HUDEP-2 (cell line): ENCODE measurements at regions not wholly inside any gene's neighbourhood (a gene's known extent, or its start where the extent isn't known, plus 50 kb on each side); places are given as distances from the start of the nearest gene placed in this dataset.
"Not testable (repeated sequence)": the region's sequence is repeated elsewhere in the genome, so short reads cannot be mapped to it uniquely, and the experiment has no call there.

ENCODE experiments used
- DNase-seq, 76 experiments: peaks; one replicate each; lab custom pipeline; 2025; ENCODE audit not compliant: unreplicated experiment in 76 of 76; lab: John Stamatoyannopoulos, UW

DNA sequence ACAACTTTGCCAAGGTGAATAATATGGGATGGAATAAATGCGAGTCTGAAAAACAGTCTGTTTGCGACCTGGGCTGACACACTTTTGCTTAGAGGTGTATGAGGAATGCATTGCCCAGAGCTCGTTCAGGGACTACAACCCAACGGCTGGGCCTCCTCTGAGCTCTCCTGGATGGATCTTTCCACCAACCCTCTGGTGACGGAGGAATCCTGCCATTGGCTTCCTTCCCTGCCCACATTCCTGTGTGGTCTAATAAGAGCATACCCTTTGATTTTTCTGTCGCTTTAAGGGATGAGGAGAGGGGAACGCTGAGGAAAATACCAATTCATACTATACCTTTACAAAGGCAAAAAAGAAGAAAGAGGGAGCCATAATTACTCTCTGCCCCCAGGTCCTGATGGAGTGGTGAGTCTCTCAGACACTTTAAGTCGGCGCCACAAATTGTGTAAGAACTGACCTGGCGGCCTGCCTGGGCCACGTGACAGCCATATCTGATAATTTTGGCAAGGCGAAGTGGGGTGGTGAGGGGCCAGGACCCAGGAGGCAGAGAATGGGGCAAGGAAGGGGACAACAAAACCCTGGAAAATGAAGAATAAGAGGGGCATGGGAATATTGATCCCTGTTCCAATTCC, 265.2 kb upstream of the MSX2 start:
- DNase-seq, result no peak

DNA sequence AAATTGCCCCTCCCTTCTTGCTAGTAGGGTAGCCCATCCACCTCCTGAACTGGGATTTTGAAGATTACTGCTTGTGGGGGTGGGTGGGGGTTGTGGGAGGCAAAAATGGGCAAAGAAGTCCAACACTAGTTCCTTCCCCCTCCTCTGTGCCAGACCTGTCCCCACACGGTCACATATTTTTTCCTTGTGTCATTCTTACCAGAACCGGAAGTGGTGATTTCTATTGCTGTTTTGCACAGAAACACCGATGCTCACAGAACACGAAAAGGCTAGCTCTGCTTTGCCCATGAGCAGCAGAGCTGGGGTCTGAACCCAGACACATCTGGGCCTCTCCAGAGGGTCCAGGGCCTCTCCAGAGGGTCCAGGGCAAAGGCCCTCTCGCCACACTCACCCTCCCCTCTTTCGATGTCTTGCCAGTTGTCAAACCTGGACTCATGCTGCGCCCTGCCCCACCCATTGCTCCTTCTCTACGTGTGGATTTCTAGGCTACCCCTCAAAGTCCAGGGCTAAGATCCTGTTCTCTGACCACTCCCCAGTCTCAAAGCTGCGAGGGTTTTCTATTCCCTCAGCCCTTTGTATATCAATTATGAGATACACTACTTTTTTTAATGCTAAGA, 264.4 kb upstream of the MSX2 start:
- no peak for DNase-seq

DNA sequence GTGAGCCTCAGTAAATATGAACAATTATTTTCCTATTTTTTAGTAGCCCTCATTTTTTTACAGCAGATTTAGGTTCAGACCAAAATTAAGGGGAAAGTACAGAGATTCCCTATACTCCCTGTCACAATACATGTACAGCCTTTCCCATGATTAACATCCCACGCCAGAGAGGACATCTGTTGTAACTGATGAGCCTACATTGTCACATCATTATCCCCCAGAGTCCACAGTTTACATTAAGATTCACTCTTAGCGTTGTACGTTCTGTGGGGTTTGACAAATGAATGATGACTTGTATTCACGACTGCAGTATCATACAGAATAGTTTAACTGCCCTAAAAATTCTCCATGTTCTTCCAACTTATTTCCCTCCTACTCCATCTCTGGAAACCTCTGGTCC, 262.3 kb upstream of the MSX2 start:
- DNase-seq, result no peak

DNA sequence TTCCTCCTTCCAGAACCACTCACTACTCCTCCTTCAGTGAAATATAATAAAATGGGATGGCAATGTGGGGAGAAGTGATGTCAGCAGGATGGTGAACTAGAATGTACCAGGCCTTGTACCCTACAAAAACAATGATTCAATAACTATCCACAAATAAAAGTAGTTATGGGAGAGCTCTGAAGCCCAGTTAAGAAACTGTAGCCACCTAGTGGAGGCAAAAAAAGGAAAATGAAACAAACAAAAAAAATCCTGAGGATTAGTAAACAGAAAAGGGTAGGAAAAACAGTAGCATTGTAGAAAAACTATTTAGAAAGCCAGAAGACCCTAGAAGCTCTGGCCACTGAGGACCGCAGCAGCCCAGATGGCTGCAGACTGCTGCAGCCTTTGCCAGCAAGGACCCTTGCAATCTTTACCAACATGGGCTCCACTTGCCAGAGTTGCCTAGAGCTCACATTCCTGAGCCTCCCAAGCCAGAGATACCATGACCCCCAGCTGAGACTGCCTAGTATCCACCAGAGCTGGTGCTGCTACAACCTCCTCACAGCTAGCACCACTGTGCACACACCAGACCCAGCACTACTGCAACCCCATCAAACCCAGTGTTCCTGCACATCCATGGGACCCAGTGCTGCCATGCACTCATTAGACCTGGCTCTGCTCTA, 259.7 kb upstream of the MSX2 start:
- no peak for DNase-seq

DNA sequence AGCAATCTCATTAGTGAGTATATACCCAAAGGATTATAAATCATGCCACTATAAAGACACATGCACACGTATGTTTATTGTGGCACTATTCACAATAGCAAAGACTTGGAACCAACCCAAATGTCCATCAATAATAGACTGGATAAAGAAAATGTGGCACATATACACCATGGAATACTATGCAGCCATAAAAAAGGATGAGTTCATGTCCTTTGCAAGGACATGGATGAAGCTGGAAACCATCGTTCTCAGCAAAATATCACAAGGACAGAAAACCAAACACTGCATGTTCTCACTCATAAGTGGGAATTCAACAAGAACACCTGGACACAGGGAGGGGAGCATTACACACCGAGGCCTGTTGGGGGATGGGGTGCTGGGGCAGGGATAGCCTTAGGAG, 252.9 kb upstream of the MSX2 start:
- not testable (repeated sequence) for DNase-seq

DNA sequence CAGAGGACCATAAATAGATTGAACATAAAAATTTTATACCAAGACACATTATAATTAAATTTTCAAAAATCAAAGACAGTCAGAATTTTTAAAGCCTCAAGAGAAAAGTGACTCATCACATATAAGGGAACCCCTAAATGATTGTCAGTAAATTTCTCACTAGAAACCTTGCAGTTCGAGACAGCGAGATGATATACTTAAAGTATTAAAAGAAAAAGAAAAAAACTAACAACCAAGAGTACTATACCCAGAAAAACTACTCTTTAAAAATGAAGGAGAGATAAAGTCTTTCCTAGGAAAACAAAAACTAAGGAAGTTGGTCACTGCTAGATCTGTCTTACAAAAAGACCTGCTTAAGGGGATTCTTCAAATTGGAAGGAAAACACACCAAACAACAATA, 251.4 kb upstream of the MSX2 start:
- DNase-seq, result no peak

DNA sequence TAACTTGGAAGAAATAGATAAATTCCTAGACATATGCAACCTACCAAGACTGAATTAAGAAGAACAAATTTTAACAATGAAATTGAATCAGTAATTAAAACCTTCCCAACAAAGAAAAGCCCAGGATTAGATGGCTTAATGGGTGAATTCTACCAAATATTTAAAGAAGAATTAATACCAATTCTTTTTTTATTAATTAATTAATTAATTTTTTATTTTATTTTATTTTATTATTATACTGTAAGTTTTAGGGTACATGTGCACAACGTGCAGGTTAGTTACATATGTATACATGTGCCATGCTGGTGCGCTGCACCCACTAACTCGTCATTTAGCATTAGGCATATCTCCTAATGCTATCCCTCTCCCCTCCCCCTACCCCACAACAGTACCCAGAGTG, 248.4 kb upstream of the MSX2 start:
- DNase-seq, result not testable (repeated sequence)

DNA sequence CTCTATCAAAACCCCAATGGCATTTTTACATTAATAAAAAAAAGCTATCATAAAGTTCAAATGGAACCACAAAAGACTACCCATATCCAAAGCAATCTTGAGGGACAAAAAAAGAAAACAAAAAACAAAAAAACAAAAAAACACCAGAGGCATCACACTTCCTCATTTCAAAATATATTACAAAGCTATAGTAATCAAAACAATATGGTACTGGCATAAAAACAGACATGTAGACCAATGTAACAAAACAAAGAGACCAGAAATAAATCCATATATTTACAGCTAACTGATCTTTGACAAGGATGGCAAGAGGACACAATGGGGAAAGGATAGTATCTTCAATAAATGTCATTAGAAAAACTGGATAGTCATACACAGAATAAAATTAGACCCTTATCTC, 245.1 kb upstream of the MSX2 start:
- DNase-seq, result no peak

DNA sequence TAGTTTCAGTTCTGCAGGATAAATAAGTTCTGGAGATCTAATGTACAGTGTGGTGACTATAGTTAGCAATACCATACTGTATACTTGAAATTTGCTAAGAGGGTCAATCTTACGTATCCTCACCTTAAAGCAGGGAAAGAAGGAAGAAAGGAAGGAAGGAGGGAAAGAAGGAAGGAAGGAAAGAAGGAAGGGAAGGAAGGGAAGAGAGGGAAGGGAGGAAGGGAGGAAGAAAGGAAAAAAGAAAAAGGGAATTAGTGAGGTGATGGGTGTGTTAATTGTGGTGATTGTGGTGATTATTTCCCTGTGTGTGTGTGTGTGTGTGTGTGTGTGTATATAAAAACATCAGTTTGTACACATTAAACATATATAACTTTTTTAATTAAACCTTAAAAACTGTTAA, 242.6 kb upstream of the MSX2 start:
- DNase-seq, result no peak

DNA sequence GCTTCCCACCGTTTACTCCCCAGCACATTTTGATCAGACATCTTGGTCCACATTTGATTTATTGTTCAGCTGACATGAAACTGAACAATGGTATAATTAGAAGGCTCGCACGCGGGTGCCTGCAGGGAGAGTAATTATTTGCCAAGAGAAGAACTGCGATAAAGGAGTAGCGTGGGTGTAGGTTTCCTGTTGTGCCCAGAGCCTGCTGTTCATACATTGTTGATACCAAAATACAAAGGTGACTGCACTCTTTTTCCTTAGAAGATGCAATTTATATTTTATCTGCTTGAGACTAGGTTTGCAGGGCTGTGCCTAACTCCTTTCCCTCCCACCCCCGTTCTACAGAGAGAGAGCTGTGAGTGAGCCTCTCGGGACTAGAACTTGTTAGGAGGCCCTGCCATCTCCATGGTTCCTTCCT, 241.8 kb upstream of the MSX2 start:
- no peak for DNase-seq

DNA sequence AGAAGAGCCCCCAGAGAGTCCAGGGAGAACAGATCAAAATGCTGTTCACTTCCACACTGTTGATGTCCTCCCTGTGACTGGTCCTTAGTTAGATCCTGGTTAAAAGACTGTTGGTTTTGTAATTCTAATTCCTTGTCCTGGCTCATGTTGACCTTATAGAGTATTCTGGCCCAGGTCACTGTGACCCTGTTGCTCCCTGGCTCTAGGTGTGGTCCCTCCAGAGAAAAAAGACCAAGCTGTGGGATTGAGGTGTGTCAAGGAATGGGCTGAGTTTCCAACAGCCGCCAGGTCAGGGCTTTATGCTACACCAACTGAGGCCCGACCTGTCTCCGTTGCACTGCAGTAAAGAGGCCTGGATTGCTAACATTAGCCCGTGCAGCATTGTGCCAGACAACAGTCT, 241.0 kb upstream of the MSX2 start:
- DNase-seq, result no peak

DNA sequence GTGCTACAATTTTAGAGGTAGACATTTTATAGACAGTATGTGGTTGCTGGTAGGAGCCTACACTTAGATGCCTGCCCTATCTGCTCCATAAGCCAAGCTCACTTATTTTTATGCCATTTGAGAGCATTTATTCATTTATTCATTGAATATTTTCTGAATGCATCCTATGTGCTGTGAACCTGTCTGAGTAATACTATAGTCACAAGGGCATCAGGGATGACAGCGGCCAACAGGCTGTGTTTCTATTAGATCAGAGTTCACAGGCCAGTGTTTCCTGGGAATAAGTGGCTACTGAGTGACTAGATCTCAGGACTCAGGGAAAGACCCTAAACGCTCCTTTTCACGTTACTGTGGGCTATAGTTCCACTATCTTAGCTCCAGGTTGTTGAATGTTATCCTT, 235.2 kb upstream of the MSX2 start:
- no peak for DNase-seq

DNA sequence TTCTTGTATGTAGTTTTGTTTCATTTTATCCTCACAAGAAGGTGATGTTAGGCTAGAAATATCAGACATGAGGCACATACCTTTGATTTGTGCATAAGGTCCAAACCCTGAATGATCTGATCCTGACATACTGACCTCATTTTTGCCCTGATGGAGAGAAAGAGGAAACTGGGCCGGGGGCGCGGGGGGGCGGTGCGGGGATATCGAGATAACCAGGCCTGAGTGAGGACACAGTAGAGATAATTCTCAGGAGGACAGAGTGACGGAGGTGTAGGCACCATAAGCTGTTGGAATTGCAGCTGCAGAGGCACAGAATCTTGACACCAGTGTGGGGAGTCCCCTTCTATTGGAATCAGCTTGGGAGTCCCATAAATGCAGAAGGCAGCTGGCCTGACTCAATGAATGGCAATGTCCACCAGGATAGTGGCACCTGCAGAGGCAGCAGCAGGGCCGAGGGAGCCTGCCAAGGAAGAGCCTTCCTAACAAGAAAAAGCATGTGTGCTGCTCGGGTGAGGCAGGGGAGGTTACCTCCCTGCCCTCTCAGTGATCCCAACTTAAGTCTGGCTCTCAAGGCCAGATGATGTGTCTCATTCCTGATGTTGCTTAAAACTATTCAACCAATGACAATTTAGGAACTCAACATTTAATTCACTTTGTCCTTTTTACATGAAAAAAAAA, 234.3 kb upstream of the MSX2 start:
- no peak for DNase-seq

DNA sequence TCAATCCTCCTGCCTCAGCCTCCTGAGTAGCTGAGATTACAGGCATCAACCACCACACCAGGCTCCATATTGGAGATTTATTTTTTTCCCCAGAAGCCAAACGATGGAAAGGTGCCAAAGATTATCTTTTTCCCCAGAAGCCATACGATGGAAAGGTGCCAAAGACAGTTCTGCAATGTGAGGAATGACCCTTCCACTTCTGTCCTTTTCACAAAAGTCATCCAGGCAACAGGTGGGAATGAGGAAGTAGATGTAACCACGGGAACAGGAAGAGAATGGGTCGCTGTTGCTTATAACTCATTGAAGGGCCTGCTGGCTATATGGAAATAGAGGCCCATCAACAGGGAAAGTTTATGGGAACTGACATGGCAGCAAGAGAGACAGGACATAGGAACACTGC, 233.7 kb upstream of the MSX2 start:
- no peak for DNase-seq

DNA sequence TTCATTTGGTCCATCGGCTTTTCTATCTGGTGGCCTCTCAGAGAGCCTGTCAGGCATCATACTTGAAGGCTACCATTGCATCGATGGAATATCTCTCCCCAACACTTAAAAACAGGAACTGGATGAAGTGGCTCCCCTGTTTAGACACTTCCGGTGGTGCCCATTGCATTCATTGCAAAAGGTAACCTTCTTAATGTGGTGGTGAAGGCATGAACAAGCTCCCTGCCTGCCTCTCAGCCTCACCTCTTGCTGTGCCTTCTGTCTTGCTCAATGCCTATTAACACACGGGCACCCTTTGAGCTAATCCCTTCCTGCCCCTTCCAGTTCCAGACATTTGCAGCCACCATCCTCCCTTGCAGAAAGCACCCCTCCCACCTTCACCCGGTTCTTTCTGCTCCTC, 233.1 kb upstream of the MSX2 start:
- no peak for DNase-seq

DNA sequence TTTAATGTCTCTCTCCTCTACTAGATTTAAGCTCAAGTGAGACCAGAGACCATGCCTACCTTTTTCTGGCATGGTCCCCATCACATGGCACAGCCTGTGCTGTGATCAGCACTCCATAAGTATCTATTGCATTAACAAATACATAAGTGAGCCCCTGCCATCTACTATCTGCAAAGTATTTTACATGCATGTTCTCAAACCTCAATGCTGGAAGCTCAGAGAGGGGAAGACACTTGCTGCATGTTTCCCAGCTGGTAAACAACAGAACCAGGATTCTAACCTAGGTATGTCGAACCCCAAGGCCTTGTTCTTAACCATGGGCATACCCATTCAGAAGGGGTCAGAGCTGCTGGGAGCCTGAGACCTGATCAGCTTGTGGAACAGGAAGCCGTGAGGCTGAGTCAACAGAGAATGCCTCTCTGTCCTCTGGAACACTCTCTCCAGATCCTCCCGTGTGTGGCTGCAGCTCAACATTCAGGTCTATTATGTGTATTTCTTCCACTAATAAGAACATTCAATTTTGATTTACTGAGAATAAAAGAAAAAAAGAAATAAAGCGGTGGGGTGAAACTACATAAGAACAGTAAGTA, 232.5 kb upstream of the MSX2 start:
- no peak for DNase-seq

DNA sequence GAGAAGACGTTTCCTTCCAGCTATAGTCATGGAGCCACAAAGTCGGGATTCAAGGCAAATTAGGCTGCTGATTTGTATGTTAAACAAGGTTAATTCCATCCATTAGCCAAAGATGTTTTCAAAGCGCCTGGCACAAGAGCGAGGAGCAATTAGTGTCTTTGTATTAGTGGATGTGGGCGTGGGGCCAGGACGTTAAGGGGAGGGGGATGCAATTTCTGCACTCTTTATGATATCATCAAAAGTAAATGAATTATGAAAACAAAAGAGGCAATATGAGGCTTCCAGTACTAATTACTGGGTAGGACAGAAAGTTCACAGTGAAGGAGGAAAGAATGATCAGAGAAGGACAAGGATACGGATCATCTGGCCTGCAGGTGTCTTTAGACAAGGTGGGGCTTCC, 230.9 kb upstream of the MSX2 start:
- DNase-seq, result no peak

DNA sequence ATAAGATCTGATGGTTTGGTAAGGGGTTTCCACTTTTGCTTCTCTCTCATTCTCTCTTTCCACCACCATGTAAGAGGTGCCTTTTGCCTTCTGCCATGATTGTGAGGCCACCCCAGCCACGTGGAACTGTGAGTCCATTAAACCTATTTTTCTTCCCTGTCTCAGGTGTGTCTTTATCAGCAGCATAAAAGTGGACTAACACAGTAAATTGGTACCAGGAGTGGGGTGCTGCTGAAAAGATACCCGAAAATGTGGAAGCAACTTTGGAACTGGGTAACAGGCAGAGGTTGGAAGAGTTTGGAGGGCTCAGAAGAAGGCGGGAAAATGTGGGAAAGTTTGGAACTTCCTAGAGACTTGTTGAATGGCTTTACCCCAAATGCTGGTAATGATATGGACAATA, 226.4 kb upstream of the MSX2 start:
- not testable (repeated sequence) for DNase-seq

DNA sequence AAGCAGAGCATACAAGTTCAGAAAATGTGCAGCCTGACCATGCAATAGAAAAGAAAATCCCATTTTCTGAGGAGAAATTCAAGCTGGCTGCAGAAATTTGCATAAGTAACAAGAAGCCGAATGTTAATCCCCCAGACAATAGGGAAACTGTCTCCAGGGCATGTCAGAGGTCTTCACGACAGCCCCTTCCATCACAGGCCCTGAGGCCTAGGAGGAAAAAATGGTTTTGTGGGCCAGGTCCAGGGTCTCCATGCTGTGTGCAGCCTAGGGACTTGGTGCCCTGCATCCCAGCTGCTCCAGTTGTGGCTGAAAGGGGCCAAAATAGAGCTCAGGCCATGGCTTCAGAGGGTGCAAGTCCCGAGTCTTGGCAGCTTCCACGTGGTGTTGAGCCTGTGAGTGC, 225.8 kb upstream of the MSX2 start:
- not testable (repeated sequence) for DNase-seq

DNA sequence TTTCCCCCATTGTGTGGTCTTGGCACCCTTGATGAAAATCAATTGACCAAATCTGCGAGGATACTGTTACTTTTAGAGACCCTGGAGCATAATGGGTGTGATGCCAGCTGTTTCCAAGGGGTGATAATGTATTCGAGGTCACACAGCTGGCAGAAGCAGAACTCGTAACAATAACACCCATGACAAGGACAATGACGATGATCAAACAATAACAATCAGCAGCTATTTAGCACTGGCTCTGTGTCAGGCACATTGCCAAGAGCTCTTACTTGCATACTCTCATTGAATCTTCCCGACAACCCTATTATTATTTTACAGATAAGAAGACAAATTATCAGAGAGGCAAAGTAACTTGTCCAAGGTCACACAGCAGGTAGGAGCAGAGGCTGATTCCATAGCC, 223.7 kb upstream of the MSX2 start:
- no peak for DNase-seq

DNA sequence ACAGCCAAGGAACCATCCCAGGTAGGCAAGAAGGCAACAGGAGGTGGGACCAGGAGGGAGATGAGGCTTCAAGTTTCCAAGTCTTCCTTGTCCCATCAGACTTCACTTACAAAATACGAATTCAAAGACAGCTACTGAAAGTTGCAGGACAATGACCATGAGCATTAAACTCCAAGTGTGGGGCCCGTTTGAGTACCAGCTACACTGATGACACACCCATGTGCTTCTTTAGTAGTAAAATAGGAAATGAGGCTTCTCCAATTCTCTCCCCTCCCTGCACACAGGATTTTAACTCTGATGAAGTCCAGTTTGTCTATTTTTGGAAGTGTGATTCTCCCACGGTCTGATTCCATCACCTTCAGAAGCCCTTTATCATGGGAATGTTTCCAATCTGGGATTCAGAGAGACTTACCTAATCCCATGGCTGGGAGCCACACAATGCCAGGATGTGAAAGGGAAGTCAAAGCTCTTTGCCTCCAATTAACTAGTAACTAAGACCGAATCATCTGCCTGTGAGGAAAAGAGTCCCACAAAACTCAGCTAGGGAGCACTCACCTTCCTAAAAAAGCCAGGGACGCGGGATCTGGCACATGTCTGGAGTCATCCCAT, 222.8 kb upstream of the MSX2 start:
- no peak for DNase-seq
